NT2/D1 (cell line): ENCODE measurements at regions not wholly inside any gene's neighbourhood (a gene's known extent, or its start where the extent isn't known, plus 50 kb on each side); places are given as distances from the start of the nearest gene placed in this dataset.

Experiments
- YY1 ChIP-seq: IDR thresholded peaks from 2 replicates; pipeline ENCODE4 v1.6.1; 2011; ENCODE audit not compliant: insufficient read length, insufficient read depth
- ZNF274 ChIP-seq: IDR thresholded peaks from 2 replicates; pipeline ENCODE4 v1.6.1; 2011; ENCODE audit warnings: mild to moderate bottlenecking, low read depth, low read length

- TF ChIP-seq ZNF274 (no peak), YY1 (no peak)
Measured at GRCh38 chr1:68974447-68974846, 477.6 kb upstream of the DEPDC1 start.
